GM19023 (cell line): ENCODE measurements at regions not wholly inside any gene's neighbourhood (a gene's known extent, or its start where the extent isn't known, plus 50 kb on each side); places are given as distances from the start of the nearest gene placed in this dataset.

ENCODE experiments used
- ATAC-seq: cut with Tn5 transposase; IDR thresholded peaks from one replicate; pipeline ENCODE4 v1.9.1; 2021; ENCODE audit warnings: mild to moderate bottlenecking, moderate library complexity; ENCODE audit not compliant: unreplicated experiment

DNA sequence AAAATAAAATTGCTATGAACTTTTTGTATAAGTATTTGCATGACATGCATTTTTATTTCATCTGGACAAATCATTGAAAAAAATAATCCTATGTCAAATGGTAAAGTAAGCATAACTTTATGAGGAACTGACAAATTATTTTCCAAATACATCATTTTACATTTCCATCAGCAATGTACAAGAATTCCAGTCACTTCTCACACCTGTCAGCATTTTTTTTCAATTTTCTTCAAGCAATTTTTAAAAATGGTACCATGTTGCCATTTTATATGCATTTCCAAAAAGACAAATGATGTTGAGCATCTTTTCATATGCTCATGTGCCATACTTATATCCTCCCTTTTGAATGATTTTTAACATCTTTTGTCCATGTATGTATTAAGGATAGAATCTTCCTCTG, 961.7 kb upstream of the PIK3C3 start:
- no peak for ATAC-seq

DNA sequence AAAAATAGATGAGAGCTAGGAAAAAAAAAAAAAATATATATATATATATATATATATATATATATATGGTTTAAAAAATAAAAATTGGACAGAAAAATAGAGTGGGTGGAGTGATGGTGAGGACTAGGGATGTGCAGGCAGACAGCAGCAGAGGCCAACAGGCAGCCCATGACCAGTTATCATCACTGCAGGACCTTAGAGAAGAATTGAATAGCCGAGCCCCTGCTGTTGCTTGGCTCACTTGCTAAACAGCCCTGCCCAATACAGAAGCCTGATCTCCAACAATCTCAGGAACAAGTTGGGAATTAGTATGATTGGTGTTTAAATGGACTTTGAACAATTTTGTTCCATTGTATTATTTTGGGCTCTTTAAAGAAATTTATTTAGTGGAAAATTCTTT, 967.5 kb upstream of the PIK3C3 start:
- no peak for ATAC-seq

DNA sequence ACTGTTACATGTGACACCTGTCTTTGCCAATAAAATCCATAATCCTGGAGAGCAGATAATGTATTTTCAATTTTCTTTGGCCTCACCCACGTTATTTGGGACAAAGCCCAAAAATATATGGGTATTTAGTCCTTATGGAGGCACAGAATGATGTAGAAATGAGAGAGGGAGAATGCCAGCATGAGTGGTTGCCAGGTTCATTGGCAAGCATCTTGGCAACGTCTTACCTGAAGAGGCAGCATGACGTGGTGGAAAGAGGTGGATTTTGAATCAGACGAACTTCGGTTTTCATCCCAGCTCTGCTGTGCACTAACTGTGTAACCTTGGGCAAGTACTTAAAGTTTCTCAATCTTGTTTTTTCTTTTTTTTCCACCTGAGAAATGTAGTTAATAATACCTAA, 969.6 kb upstream of the PIK3C3 start:
- ATAC-seq: no peak

DNA sequence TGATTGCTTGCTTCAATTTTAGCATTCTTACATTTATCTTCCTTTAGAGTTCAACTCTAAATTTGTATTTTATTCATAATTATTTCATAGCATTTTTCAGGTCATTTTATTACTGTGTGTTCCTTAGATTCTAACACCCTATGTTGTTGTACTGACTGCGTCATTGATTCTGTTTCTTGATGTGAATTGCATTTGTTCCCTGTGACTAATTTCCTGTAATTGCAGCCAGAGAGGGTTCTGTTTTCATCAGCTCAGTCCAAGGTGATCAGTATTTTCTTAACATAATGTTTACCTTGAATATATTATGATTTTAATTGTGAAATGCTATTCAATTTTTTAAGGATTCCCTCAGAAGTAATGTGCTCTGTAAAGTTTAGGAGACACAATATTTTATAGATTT, 970.2 kb upstream of the PIK3C3 start:
- no peak for ATAC-seq

DNA sequence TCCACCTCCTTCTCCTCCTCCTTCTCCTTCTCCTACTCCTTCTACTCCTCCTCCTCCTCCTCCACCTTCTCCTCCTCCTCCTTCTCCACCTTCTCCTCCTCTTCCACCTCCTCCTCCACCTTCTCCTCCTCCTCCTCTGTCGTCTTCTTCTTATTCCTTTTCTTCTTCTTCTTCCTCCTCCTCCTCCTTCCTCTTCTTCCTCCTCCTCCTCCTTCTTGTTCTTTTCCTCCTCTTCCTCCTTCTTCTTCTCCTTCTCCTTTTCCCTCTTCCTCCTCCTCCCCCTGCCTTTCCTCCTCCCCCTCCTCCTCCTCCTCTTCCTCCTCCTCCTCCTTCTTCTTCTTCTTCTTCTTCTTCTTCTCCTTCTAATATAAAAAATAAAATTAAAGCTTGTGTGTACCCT, 971.2 kb upstream of the PIK3C3 start:
- ATAC-seq: no peak

DNA sequence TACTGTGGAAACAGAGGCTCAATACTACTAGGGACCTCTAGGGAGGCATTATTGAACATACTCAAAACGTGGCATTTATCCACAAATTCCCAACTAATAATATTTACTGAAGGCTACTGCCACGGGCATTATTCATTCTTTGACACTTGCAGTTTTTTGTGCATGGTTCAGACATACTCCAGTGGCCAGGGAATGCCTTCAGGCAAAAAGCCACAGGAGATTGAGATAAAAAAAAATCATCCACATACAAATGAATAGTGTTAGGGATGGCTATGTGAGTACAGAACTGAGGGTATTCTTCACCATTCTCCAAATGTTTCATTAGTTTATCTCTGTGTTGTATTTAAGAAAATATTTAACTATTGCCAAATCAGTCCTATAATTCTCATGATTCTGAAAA, 974.9 kb upstream of the PIK3C3 start:
- ATAC-seq: no peak

DNA sequence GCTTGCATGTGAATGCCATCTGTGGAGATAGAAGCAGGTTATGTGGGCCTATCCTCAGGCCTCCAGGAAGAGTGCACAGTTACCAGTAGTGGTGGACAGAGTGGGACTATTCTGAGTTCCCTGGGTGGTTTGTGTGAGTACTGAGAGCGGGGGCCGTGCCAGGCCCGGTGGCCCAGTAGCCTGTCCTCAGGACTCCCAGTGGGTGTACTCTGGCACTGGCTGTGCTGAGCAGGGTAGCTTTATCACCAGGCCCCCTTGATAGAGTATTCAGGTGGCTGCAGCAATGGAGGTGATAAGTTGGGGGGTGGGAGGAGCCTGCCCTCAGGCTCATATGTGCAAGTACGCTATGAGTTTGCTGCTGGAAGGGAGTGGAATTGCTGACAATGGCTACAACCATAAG, 979.0 kb upstream of the PIK3C3 start:
- no peak for ATAC-seq

DNA sequence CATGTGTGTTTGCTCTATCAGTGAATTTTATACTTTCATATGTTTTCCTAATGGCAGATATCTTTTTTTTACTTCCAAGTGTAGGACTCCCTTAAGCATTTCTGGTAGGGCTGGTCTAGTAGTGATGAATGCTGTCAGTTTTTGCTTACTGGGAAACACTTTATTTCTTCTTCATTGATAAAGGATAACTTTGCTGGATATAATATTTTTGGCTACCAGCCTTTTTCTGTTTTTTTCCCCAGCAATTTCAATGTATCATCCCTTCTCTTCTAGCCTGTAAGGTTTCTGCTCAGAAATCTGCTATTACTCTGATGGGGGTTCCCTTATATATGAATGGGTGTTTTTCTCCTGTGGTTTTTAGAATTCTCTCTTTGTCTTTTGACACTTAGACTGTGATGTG, 980.6 kb upstream of the PIK3C3 start:
- ATAC-seq: no peak

DNA sequence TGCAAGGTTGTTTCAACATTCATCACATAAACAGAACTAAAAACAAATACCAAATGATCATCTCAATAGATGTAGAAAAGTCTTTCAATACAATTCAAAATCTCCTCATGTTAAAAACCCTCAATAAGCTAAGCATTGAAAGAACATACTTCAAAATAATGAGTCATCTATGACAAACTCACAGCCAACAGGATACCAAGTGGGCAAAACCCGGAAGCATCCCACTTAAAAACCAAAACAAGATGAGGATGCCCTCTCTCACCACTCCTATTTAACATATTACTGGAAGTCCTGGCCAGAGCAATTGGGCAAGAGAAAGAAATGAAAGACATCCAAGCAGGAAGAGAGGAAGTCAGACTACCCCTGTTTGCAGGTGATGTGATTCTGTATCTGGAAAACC, 992.2 kb upstream of the PIK3C3 start:
- ATAC-seq: no peak

DNA sequence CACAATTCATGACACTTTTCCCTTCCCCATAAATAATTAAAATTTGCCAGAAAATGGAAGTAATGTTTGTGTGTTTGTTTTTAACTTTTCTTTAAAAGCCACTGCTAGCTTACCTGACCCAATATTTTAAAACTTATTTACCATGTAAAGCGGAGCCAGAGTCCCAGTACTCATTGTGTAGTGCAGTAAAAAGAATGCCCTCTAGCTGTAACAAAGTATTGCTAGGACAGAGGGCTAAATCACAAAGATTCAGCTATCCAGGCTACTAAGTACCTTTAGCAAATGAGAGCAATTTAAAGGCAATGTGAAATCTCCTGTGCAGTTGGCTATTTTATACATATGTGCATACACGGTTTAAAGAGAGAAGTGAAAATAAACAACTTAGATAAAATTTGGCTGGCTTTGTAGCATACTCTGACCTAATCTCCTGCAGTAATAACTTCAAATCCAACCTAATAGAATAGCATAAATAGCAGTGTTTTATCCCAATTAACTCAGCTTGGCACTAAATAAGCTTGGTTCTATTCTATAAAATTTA, 997.4 kb upstream of the PIK3C3 start:
- ATAC-seq: no peak

DNA sequence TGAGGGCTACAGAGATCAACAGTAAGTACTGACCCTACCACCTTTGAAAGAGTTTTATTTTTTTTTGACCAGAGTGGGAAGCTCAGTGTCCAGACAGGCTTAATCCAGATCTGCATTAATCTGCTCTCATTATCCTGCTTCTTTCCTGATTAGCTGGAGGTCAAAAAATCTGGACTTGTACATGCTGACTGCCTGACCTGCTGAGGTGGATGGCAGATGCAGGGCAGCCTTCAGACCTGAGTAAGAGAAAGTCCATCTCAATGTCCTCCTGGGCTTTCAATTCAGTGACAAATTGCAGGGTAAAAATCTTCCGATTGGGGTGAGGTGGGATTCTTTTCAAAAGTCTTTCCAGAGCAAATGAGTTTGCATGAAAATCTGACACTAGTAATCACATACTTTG, 998.8 kb upstream of the PIK3C3 start:
- no peak for ATAC-seq

DNA sequence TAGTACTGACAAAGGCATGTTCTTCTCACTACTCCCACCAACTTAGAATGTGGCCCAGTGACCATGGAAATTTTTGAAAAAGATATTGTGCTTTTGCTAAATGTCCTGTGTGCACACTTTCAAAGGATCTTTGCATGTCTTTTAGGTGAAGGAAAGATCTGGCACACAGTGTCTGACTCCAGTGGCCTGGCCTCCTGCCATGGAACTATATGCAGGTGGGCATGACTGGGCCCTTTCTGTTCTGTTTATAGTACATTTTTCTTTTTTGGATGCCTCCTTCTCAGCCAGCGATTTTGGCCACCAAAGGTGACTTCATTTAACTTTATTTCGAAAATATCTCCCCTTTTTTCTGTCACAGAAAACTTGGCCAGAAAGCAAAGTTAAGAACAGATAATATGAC, 999.7 kb upstream of the PIK3C3 start:
- ATAC-seq: no peak

DNA sequence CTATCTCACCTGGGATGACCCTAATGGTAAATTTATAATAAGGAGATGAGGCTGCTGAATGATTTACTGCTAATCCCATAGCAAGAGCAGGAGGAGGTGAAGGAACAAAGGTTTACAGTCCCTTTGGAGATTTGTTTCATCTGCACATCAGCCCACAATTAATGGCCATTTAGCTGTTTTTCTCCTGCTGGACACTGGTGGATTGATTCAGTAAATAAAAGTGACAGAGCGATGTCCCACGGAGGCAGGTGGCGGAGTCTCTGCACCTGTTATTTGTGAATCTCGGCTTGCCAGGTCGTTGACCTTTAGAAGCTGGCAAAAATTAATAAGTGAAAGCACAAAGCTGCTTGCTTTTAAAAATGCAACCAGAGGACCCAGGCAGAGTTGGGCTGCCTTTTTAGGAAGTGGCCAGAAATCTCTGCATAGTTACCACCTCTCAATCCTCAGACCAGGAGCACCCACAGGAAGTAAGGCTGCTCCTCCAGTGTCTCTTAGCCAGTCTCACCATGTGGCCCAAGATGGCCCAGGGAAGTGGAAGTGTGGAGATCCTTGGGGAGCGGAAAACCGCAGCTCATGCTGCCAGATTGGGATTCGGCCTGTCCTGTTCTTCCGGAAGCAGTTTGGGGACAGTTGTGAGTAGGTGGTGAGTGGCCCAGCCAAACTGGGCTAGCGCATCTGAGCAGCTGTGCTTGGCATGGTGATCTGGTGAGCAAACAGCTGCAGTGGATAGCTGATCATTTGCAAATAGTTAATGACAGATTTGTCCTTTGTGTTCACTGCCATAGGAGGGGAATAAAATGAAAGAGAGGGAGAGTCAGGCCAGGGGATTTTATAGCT, 1005.7 kb upstream of the PIK3C3 start:
- no peak for ATAC-seq

DNA sequence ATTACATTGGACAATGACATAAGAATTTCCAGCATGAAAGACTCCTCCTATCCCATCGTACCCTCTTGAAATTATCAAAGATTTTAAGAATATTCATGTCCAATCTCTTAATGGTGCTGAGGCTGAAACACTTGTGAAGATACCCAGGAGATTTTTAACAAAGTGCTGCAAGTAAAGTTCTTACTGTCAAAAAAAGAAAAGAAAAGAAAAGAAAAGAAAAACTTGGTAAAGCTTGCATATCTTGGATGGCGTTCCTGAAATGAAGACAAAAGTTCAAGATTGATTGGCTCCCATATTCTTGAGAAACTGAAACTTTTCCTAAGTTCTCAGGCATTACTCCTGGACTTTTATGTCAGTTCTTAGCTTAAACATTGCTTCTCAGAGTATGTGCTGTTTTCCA, 1010.5 kb upstream of the PIK3C3 start:
- ATAC-seq: no peak

DNA sequence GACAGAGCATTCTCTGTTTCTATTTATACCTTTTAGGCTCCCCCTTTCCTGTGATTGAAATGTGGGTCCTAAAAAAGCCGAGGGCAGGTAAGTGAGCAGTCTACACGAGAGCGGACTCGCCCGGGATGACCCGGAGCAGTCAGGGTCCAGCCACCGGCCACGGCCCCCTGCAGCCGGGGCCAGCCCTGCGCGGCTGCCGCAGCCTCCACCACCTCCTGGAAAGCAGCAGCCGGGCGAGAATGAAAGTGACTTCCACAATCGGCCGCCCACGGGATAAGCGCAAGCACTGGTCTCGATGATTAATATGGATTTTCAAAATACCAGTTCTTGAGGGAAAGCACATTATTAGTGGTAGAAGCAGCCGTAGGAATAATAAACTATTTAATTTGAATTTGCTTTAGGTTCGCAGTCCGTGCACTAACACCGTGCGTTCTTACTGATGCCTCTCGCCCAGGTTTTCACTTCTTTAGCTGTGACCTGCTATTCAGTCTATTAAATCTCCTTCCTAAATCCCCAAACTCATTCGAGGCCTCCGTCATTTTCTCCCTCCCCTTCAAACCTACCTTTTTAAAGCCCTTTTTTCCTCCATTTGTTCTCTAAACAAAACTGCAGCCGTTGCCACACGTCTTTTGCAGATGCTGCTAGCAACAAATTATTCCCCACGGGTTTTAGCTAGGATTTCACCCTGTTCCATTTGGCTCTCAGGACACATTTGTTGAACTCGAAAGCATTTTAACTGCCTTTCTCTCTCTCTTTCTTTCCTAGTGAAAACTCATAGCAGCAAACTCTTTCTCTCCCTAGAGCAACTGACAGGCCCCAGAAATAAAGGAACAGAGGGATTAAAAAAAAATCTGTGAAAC, 1015.1 kb upstream of the PIK3C3 start:
- ATAC-seq: no peak

DNA sequence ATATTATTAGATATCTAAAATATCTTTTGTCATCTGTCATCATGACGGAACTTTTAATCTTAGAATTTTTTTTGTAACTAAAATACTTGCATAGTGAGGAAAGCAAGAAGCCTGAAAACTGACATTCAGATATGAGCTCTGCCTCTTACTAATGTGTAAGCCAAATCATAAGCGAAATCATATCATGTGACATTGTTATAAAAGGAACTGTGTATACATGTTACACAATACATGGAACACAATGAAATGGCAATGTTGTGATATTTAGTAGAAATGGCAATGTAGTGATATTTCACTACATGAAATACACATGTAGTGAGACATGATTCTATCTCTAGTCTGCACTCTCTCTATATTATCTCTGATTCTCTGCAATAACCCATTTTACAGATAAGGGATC, 1016.4 kb upstream of the PIK3C3 start:
- no peak for ATAC-seq

DNA sequence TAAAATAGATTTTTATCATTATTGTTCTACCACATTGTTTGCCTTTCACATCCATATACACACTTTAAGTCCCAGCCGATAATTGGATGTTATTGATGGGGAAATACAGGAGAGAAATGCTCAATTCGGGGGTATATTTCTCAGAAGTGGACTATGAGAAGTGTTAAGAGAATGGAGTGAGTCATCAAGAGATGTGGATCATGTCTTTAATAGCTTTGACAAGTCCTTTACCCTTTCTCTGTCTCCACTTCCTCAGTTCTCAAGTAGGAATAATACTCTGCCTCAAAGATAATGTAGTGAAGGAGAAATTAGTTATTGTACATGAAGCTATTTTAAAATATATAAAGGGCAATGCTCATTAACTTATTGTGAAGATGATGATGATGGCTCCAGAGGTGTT, 1017.6 kb upstream of the PIK3C3 start:
- ATAC-seq: no peak

DNA sequence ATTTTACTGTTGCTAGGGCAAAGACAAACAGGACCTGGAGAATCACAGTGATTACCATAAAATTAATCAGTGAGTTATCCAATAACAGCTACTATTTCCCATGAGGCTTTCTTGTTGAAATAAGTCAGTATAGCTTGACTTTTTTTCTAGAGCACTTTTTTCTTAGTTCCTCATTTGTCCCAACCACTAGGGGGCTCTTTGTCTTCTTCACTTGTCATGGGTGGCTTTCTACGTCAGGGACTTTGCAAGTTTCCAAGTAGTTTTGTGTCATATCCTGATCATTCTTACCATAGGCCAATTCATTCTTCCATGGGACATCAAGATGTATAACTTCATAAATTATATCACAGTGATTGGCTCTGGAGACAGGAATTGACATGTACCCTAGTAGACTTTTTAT, 1019.6 kb upstream of the PIK3C3 start:
- ATAC-seq: no peak

DNA sequence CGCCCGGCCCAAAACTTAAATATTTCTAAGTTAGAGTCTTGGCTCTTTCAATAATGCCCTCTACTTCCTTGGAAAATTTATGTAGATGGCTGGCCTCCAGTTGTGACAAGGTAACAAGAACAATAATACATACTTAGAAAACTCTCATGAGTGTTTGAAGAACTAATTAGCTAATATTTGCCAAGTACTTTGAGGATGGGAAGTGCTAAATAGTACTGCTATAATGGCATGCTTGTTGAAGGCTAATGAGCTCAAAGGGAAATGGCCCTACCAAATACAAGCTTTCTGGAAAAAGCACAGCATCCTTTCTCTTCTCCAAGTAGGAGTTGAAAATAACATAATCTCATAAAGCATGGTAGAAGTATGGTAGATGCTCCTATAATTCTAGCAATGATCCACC, 1022.2 kb upstream of the PIK3C3 start:
- ATAC-seq: no peak

DNA sequence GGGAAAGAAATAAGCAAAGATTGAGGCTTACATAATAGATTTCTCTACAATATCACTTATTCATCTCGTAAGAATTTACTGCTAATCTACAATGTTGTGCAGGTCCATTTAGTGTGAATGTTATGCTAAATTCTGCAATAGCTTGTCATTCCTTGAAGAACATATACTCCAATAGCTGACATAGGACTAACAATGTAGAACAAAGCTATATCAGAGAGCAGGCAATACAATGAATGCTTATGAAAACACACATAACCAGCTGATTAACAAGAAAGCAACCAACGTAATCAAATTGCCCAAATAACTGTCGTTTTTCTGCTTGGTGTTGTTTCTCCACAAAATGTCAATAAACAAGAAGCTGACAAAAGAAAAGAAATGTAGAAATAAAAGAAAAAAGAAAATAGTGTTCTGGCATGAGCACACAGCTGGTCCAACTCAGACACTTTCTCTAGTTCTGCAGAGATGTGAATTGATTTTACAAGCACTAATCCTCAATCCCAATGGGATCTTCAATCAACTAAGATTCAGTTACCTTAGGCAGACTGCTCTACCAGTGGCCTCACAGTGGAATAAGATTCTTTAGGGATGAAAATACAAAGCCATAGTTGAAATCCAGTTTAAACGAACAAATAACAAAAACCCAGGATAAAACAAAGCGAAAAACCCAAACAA, 1024.7 kb upstream of the PIK3C3 start:
- no peak for ATAC-seq

DNA sequence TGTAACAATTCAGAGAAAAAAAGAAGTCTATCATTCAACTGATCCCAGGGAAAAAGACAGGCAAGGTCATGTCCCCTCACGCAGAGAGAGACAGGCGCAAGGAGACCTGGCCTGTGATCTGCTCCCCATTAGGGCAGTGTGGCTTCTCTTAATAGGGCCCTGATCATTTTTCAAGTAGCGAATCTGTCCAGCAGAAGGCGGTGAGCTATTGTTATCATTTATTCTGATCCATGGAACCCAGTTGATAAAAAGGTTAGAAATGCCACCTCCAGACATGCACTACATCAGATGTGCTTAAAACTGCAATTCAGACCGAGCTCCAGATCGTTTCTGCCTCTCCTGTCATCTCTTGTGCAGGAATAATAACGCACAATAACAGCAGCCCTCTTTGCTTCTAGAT, 1025.6 kb upstream of the PIK3C3 start:
- no peak for ATAC-seq

DNA sequence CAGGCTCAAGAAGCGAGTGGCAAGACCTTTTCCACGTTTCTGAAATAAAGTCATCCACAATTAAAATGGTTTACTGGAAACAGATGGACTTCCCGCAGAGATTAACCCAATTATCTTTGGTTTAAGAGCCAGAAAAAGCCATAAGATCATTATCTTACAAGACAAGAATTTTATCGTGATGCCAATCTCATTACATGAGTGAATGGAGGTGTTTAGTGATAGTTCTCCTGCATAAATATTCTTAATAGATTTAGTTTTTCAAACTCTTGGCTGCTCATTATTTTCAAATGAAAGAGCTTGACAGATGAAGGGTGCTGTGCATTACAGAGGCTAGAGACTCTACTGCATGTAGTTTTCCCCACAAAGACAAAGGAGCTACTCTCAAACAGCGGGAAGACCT, 1028.4 kb upstream of the PIK3C3 start:
- ATAC-seq: no peak
